AG08395 (cell line): ENCODE measurements at regions not wholly inside any gene's neighbourhood (a gene's known extent, or its start where the extent isn't known, plus 50 kb on each side); places are given as distances from the start of the nearest gene placed in this dataset.

Experiments used
- DNase-seq: peaks from one replicate; pipeline ENCODE4 v3.0.0; 2012; ENCODE audit warnings: mixed read lengths, low spot score

- no peak for DNase-seq
Measured at GRCh38 chr2:40809156-40809555, 357.3 kb upstream of the SLC8A1 start.

GRCh38 chr2:40814616-40815015 lies 362.7 kb upstream of the SLC8A1 start:
- no peak for DNase-seq

DNA sequence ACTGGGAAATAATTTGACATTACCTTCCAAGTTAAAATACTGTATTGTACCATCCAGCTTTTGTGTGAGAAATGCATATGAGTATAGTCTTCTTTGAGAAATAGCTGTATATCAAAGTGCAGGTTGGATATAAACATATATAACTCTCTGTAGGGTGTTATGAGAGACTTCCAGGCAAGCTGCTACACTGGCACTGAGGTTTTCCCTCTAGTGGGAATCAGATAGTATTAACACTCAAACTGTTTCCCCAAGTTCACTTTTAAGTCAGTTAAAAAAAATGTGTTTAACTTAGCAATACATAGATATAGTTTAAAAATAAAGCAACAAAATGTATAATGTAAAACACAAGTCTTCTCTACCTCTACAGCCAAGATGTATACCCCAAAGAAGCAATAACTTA lies 368.4 kb upstream of the SLC8A1 start:
- peak; percentile 7 for DNase-seq

GRCh38 chr2:40823478-40823877 lies 371.6 kb upstream of the SLC8A1 start:
- DNase-seq = no peak

GRCh38 chr2:40824278-40824677 lies 372.4 kb upstream of the SLC8A1 start:
- DNase-seq = no peak

DNA sequence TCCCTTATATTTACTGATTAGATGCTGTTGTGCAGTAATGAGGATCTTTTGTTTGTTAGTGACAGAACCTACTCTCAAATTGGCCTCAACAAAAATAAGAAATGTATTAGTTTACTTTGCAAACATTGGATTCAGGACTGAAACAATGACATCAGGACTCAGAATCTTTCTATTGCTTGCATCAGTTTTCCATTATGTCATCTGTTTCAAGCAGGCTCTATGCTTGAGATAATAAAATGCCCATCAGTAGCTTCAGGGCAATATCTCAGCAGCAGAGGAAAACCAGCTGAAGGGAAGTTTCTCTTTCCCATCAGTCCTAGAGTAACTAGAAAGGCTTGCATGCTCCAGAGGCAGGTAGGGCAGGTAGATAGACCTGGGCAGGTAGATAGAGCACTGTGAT lies 375.5 kb upstream of the SLC8A1 start:
- DNase-seq = no peak

DNA sequence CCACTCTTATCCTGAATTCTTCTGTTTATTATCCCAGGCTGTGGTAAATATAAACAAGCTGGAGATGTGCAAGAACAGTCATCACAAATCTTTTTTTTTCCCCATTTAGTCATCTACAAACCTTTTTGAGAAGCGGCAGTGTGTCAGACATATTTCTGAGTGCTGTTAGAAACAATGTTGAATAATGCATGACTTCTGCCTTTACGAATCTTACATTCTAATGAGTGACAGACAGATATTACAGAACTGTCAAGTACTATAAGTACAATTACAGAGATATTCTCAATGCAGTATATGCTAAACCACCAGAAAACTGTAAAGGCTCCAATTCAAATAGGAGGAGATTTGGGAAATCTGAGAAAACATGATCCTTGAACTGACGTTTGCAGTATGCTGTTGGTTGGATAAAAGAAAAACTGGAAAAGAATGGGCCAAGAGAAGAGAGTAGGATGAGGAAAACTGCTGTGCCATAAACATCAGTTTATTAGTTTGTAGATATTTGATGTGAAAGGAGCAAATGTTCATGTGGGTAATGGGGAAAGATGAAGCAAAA lies 379.5 kb upstream of the SLC8A1 start:
- no peak for DNase-seq

- DNase-seq = no peak
Measured at GRCh38 chr2:40841856-40842255, 390.0 kb upstream of the SLC8A1 start.

- no peak for DNase-seq
Measured at GRCh38 chr2:40844353-40845277, 392.7 kb upstream of the SLC8A1 start.

- DNase-seq = no peak
Measured at GRCh38 chr2:40851661-40852060, 399.8 kb upstream of the SLC8A1 start.

- no peak for DNase-seq
Measured at GRCh38 chr2:40859617-40860016, 407.7 kb upstream of the SLC8A1 start.

DNA sequence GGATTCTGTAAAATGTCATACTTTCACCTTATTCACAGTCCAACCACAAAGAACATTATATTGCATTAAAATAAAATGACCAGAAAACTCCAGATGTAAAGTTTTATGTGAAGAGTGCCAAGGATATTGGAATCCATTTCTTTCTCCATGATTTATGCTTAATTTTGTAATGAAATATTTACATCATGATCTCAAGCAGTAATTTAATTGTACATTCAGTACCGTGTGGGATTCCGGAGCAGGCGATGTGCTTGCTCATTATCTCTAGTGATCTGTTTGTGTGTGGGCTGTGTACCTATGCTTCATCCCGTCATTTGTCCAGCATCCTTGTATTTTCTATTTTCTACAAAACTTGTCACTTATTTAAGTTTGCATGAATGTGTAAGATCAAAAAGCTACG lies 415.9 kb upstream of the SLC8A1 start:
- no peak for DNase-seq

- no peak for DNase-seq
Measured at GRCh38 chr2:40872580-40872979, 420.7 kb upstream of the SLC8A1 start.

DNA sequence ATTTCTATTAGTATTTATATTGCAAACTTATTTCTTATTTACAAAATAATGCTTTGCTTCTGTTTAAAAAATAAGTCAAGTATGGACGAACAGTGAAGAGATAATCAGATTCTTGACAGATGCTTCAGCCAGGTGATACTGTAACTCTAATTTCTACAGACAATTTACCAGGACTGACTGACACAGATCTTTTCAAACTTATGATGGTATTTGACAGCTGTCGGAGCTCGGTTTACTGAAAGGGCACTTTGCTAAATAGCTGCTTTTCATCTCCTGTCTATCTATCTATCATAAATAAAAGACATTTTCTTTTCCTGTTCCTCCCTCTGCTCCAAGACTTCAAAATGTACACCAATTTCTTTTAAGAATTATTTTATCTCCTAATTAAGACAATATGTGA lies 422.5 kb upstream of the SLC8A1 start:
- no peak for DNase-seq

- no peak for DNase-seq
Measured at GRCh38 chr2:40877734-40878288, 425.9 kb upstream of the SLC8A1 start.

GRCh38 chr2:40879305-40879704 lies 427.4 kb upstream of the SLC8A1 start:
- no peak for DNase-seq

DNA sequence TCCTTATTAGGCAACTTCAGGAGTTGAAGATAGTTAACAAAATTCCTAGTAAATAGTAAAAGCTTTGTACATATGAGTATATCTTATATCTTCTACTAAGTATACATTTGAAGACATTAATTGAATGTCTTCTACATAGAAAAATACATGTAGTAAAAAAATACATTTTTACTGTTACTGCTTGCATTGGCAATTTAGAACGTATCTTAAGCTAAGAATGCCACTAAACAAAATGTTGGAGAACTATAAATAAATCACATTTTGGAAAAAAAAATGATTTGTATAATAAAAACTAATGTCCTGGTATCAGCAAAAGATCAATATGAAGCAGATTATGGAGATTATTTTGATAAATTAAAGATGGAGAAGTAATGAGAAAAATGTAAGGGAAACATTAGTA lies 434.2 kb upstream of the SLC8A1 start:
- no peak for DNase-seq

GRCh38 chr2:40886655-40887054 lies 434.8 kb upstream of the SLC8A1 start:
- no peak for DNase-seq

- DNase-seq = no peak
Measured at GRCh38 chr2:40896358-40896757, 444.5 kb upstream of the SLC8A1 start.

- no peak for DNase-seq
Measured at GRCh38 chr2:40914666-40915065, 462.8 kb upstream of the SLC8A1 start.

DNA sequence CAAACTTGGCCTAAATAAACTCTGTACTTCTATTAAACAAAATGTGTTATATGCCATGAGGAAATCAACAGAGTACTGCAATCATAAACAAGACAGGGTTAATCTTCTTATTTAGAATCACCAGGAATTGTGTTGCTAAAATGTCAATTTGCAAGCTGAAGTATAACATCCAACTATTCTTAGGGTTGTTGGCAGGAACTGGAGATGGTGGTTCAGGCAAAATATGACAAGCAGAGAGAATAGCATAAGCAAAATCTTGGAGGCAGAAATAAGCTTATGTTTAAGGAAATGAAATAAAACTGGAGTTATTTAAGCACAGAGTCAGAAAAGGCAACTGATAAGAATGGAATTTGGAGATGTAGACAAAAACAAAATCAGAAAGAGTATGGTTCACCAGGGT lies 463.8 kb upstream of the SLC8A1 start:
- DNase-seq = no peak

- DNase-seq = no peak
Measured at GRCh38 chr2:40935349-40935748, 483.5 kb upstream of the SLC8A1 start.

GRCh38 chr2:40937284-40937683 lies 485.4 kb upstream of the SLC8A1 start:
- DNase-seq = no peak
